NCI-H774 (cell line): ENCODE measurements at regions not wholly inside any gene's neighbourhood (a gene's known extent, or its start where the extent isn't known, plus 50 kb on each side); places are given as distances from the start of the nearest gene placed in this dataset.

ENCODE experiments used
- DNase-seq: peaks from one replicate; lab custom pipeline; 2025; lab: John Stamatoyannopoulos, UW

- no peak for DNase-seq
These were observed 177.9 kb downstream of the BLID start for GRCh38 chr11:121938076-121938475.

DNA sequence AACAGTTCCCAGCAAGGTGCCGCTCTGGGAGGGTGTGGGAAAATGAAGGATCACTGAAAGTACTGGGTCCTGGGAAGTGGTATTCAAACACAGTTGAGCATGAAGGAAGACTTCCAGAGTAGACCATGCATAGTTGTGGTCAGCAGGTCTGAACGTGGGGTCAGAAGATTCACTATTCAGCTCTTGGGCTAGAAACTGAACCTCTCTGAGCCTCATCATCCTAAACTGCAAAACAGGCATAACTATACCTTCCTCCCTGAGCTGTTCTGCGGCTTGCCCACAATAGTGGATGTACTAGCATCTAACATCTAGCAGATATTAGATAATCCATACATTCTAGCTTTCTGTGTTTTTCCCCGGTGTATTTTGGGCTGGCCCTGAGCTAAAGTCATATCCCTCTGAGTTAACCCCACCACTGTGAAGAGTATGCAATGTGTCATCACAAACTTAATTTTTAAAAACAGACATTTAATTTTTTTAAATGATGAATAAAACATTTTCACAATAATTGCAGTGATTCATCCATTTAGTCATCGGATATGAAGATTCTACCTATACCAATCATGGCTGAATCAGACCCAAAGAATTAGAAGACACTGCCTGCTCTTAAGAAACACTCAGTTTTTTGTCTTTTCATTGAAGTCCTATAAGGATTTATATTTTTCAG, 179.1 kb downstream of the BLID start:
- DNase-seq = no peak

GRCh38 chr11:121936370-121936769, 179.6 kb downstream of the BLID start:
- no peak for DNase-seq

- DNase-seq = no peak
These were observed 182.3 kb downstream of the BLID start for GRCh38 chr11:121933694-121934093.

DNA sequence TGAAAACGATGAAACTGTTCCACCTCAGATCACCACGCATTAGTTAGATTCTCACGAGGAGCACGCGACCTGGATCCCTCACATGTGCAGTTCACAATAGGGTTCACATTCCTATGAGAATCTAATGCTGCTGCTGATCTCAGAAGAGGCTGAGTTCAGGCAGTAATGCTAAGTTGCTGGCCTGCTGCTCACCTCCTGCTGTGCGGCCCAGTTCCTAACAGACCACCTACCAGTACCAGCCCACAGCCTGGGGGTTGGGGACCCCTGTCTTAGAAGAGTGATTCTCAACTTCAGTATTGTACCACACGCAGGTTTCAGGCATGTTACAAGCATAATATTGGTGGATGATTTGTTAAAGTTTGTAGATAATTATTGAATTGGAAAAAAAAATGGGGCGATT, 182.7 kb downstream of the BLID start:
- no peak for DNase-seq

GRCh38 chr11:121932646-121933185, 183.3 kb downstream of the BLID start:
- no peak for DNase-seq

- DNase-seq = no peak
These were observed 184.2 kb downstream of the BLID start for GRCh38 chr11:121931748-121932352.

DNA sequence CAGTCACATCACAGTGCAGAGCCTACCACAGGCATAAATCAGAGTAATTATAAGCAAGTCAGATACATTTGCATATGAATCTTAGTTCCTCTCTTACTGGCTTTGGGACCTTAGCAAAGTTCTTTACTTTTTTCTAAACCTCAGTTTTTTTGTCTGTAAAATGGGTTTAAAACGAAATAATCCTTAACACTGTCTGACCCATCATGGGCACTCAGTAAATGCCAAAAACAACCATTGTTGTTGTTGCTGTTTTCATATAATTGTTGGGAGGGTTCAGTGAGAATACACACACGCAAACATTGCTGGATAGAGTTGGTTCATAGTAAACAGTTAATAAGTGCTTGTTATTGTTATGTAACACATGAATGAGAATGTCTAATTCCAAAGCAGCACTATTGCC, 184.9 kb downstream of the BLID start:
- DNase-seq = no peak

GRCh38 chr11:121930004-121930965, 185.7 kb downstream of the BLID start:
- DNase-seq = no peak

DNA sequence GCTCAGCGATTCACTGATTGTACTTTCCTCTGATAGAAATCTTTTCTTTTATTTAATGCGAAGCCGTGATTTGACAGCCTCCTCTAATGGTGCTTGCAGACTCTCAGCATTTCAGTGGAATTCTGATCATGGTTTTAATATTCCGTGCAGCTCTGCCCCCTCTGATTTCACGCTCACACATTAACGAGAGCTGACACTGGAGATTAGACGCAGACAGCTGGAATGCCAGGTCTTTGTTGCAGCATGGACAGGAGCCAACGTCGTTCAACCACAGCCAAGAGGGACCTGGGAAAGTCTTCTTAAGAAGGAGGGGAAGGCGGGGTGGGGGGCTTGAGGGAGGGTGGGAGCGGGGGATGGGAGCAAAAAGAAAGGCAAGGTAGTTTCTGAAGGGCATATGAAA, 186.4 kb downstream of the BLID start:
- no peak for DNase-seq

GRCh38 chr11:121928597-121929580, 187.1 kb downstream of the BLID start:
- DNase-seq = no peak

- no peak for DNase-seq
These were observed 188.2 kb downstream of the BLID start for GRCh38 chr11:121927789-121928188.

DNA sequence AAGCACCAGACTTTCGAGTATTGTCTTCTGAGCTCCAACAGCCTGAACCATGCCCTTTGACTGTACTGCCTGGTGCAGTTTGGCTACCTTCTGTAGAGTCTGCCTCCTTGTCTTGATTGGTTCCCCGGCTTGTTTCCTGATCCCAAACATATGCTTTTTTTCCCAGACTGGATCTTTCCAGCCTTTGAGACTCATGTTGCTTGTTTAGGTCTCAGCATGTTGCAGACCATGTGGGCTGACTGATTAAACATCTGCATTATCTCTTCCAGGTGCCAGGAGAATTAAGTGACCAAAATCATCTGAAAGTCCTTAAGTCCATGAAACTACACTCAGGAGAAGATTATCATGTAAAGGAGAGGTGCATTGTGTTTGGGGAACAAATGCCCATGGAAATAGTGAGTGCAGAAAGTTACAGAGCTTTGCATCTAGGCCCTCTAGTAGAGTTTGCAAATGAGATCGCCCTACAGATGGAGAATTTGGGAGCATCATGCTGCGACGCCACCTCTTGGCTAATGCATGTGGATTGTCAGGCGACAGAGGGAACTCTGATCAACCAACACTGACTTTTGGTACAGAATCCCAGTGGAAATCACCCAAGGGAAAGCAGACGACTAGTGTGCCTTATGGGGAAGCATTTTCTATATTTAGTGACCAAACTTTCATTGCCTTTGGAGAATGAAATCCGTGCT, 188.8 kb downstream of the BLID start:
- DNase-seq = no peak

DNA sequence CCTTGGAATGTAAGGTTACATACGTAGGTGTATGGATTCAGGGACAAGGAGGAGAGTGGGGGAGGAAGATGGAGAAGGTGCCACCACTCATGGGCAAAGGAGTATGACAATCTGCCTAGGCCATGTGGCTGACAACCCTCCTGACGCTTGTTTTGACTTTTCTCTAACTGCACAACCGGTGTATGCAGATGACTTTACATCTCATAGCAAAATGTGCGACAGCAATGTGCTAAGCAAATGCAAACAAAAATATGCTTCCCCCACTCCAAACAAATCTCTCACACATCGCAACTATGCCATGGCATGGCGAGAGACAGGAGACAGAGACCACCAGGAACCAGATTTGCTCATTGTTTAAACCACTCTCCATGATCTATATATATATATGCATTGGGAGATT, 191.8 kb downstream of the BLID start:
- no peak for DNase-seq

GRCh38 chr11:121917482-121917881, 198.5 kb downstream of the BLID start:
- no peak for DNase-seq

GRCh38 chr11:121914508-121915059, 201.4 kb downstream of the BLID start:
- no peak for DNase-seq

- DNase-seq = no peak
These were observed 206.4 kb downstream of the BLID start for GRCh38 chr11:121909596-121909995.

GRCh38 chr11:121907379-121907778, 208.6 kb downstream of the BLID start:
- no peak for DNase-seq

- DNase-seq = no peak
These were observed 211.9 kb downstream of the BLID start for GRCh38 chr11:121904148-121904547.

- DNase-seq = no peak
These were observed 214.1 kb downstream of the BLID start for GRCh38 chr11:121901886-121902285.
